ENCODE measurements at regions not wholly inside any gene's neighbourhood (a gene's known extent, or its start where the extent isn't known, plus 50 kb on each side); places are given as distances from the start of the nearest gene placed in this dataset.

GRCh38 chr6:164000276-164000675 lies 585.8 kb downstream of the QKI start:
- DNase-seq, result no peak

GRCh38 chr6:163999475-164000125 lies 585.1 kb downstream of the QKI start:
- DNase-seq, result no peak

- DNase-seq, result no peak
These were observed 584.0 kb downstream of the QKI start for GRCh38 chr6:163998496-163998895.

GRCh38 chr6:163996491-163996890 lies 582.0 kb downstream of the QKI start:
- DNase-seq, result no peak

GRCh38 chr6:163994566-163994965 lies 580.0 kb downstream of the QKI start:
- DNase-seq, result no peak

GRCh38 chr6:163992701-163993100 lies 578.2 kb downstream of the QKI start:
- no peak for DNase-seq

GRCh38 chr6:163992056-163992455 lies 577.5 kb downstream of the QKI start:
- DNase-seq, result no peak

- no peak for DNase-seq
These were observed 576.8 kb downstream of the QKI start for GRCh38 chr6:163991321-163991720.

- no peak for DNase-seq
These were observed 571.8 kb downstream of the QKI start for GRCh38 chr6:163986313-163986712.

- no peak for DNase-seq
These were observed 571.2 kb downstream of the QKI start for GRCh38 chr6:163985710-163986109.

- DNase-seq, result no peak
These were observed 570.5 kb downstream of the QKI start for GRCh38 chr6:163985040-163985439.

- no peak for DNase-seq
These were observed 569.8 kb downstream of the QKI start for GRCh38 chr6:163984124-163984936.

GRCh38 chr6:163983679-163984078 lies 569.2 kb downstream of the QKI start:
- no peak for DNase-seq

GRCh38 chr6:163974322-163974721 lies 559.8 kb downstream of the QKI start:
- no peak for DNase-seq

GRCh38 chr6:163971841-163972838 lies 557.6 kb downstream of the QKI start:
- no peak for DNase-seq

GRCh38 chr6:163970846-163971564 lies 556.5 kb downstream of the QKI start:
- no peak for DNase-seq

- no peak for DNase-seq
These were observed 551.2 kb downstream of the QKI start for GRCh38 chr6:163965426-163966348.

GRCh38 chr6:163964789-163965188 lies 550.3 kb downstream of the QKI start:
- no peak for DNase-seq

GRCh38 chr6:163963205-163964120 lies 548.9 kb downstream of the QKI start:
- DNase-seq, result no peak

- no peak for DNase-seq
These were observed 548.2 kb downstream of the QKI start for GRCh38 chr6:163962627-163963117.
